ENCODE measurements at regions not wholly inside any gene's neighbourhood (a gene's known extent, or its start where the extent isn't known, plus 50 kb on each side); places are given as distances from the start of the nearest gene placed in this dataset.
"Not testable (repeated sequence)": the region's sequence is repeated elsewhere in the genome, so short reads cannot be mapped to it uniquely, and the experiment has no call there.

GRCh38 chr10:25076506-25077177 is 60.2 kb downstream of the THNSL1 start:
- no peak for DNase-seq (ENCODE audit: low read depth in 2 of 2, low spot score in 1 of 2)

- DNase-seq (ENCODE audit: low read depth in 2 of 2, low spot score in 1 of 2), result no peak
Observed at GRCh38 chr10:25078658-25079431, 62.4 kb downstream of the THNSL1 start.

GRCh38 chr10:25080880-25081581 is 64.6 kb downstream of the THNSL1 start:
- peak; percentile 12 to 20 for DNase-seq (ENCODE audit: low read depth in 2 of 2, low spot score in 1 of 2)

- DNase-seq (ENCODE audit: low read depth in 2 of 2, low spot score in 1 of 2), result no peak
Observed at GRCh38 chr10:25082276-25083204, 66.1 kb downstream of the THNSL1 start.

- no peak for DNase-seq (ENCODE audit: low read depth in 2 of 2, low spot score in 1 of 2)
Observed at GRCh38 chr10:25083546-25084111, 67.2 kb downstream of the THNSL1 start.

GRCh38 chr10:25084447-25084846 is 68.0 kb downstream of the THNSL1 start:
- DNase-seq (ENCODE audit: low read depth in 2 of 2, low spot score in 1 of 2), result no peak

- DNase-seq (ENCODE audit: low read depth in 2 of 2, low spot score in 1 of 2), result no peak
Observed at GRCh38 chr10:25094590-25094989, 78.2 kb downstream of the THNSL1 start.

GRCh38 chr10:25097669-25098411 is 77.0 kb upstream of the GPR158 start:
- no peak for DNase-seq (ENCODE audit: low read depth in 2 of 2, low spot score in 1 of 2)

- DNase-seq (ENCODE audit: low read depth in 2 of 2, low spot score in 1 of 2), result no peak
Observed at GRCh38 chr10:25100141-25100540, 74.7 kb upstream of the GPR158 start.

- no peak for DNase-seq (ENCODE audit: low read depth in 2 of 2, low spot score in 1 of 2)
Observed at GRCh38 chr10:25101461-25102146, 73.2 kb upstream of the GPR158 start.

GRCh38 chr10:25102147-25102822 is 72.5 kb upstream of the GPR158 start:
- no peak for DNase-seq (ENCODE audit: low read depth in 2 of 2, low spot score in 1 of 2)

- no peak for DNase-seq (ENCODE audit: low read depth in 2 of 2, low spot score in 1 of 2)
Observed at GRCh38 chr10:25103703-25104102, 71.1 kb upstream of the GPR158 start.

- DNase-seq (ENCODE audit: low read depth in 2 of 2, low spot score in 1 of 2), result no peak
Observed at GRCh38 chr10:25104441-25104840, 70.4 kb upstream of the GPR158 start.

GRCh38 chr10:25105262-25105661 is 69.5 kb upstream of the GPR158 start:
- DNase-seq (ENCODE audit: low read depth in 2 of 2, low spot score in 1 of 2), result no peak

- no peak for DNase-seq (ENCODE audit: low read depth in 2 of 2, low spot score in 1 of 2)
Observed at GRCh38 chr10:25105743-25106260, 69.0 kb upstream of the GPR158 start.

GRCh38 chr10:25107756-25108155 is 67.0 kb upstream of the GPR158 start:
- no peak for DNase-seq (ENCODE audit: low read depth in 2 of 2, low spot score in 1 of 2)

GRCh38 chr10:25109896-25110295 is 64.9 kb upstream of the GPR158 start:
- not testable (repeated sequence) for DNase-seq (ENCODE audit: low read depth in 2 of 2, low spot score in 1 of 2)

GRCh38 chr10:25112016-25112415 is 62.8 kb upstream of the GPR158 start:
- no peak for DNase-seq (ENCODE audit: low read depth in 2 of 2, low spot score in 1 of 2)

All from stimulated activated CD8-positive, alpha-beta memory T cell treated with anti-CD3 and anti-CD28 coated beads, Interleukin-4, amount 100 ng/mL, for 4 hours (primary cell).